B cell (primary cell): ENCODE measurements at regions not wholly inside any gene's neighbourhood (a gene's known extent, or its start where the extent isn't known, plus 50 kb on each side); places are given as distances from the start of the nearest gene placed in this dataset.

Source experiments
- ATAC-seq: fragments of 200-7000 bp; cut with Tn5 transposase; one replicate; pipeline ENCODE4 v1.10.0; 2021; ENCODE audit warnings: low read depth, mild to moderate bottlenecking, moderate number of reproducible peaks, moderate library complexity
- CTCF ChIA-PET: fragments of 350-600 bp; sonication (Branson Sonifier 250); formaldehyde crosslinking; loops from one replicate; lab custom pipeline; 2021; ENCODE audit warnings: antibody characterized with exemption, inconsistent platforms; lab: Charles Lee
- POLR2A ChIA-PET: fragments of 350-600 bp; sonication (Branson Sonifier 250); formaldehyde crosslinking; loops from one replicate; lab custom pipeline; 2021; ENCODE audit warnings: antibody characterized with exemption; lab: Charles Lee
- DNase-seq: peaks from one replicate; pipeline ENCODE4 v3.0.0; 2013
- H2AFZ ChIP-seq: 2 replicates; pipeline ENCODE4 v1.6.1; 2012; ENCODE audit warnings: mild to moderate bottlenecking, low read depth, low read length; ENCODE audit not compliant: insufficient read depth, poor library complexity, severe bottlenecking
- H3K27ac ChIP-seq, 2 donors: 1 replicate in 1 of 2; 2 replicates in 1 of 2; pipeline ENCODE4 v1.5.1; 2012 to 2013; ENCODE audit warnings: low read length in 2 of 2, mild to moderate bottlenecking in 2 of 2, moderate library complexity in 1 of 2
- H3K27me3 ChIP-seq, 4 experiments: fragments of 200-600 bp in 1 of 4; sonication (generic) in 1 of 4; replicated peaks in 1 of 4; 1 replicate in 2 of 4; 2 replicates in 2 of 4; pipeline versions ENCODE4 v1.6.1 to v1.7.0; 2013 to 2016; ENCODE audit warnings: low read length in 3 of 4, mild to moderate bottlenecking in 2 of 4, mixed read lengths in 1 of 4, moderate library complexity in 1 of 4; ENCODE audit not compliant: insufficient read depth in 4 of 4, control insufficient read depth in 3 of 4; ENCODE audit errors: control extremely low read depth in 1 of 4
- H3K36me3 ChIP-seq, 2 experiments: replicated peaks in 1 of 2; 1 replicate in 1 of 2; 2 replicates in 1 of 2; pipeline versions ENCODE4 v1.6.1 to v1.7.1; 2013; ENCODE audit warnings: low read length in 1 of 2; ENCODE audit not compliant: insufficient read depth in 2 of 2, control insufficient read depth in 1 of 2; ENCODE audit errors: control extremely low read depth in 1 of 2, extremely low read depth in 1 of 2
- H3K4me1 ChIP-seq, 2 donors: fragments of 200-600 bp in 1 of 2; sonication (generic) in 1 of 2; 1 replicate in 1 of 2; 2 replicates in 1 of 2; pipeline versions ENCODE4 v1.5.1 to v1.6.1; 2013 to 2017; ENCODE audit warnings: low read length in 2 of 2; ENCODE audit not compliant: control insufficient read depth in 2 of 2, insufficient read depth in 2 of 2
- H3K4me2 ChIP-seq: replicated peaks from 2 replicates; pipeline ENCODE3; 2012; ENCODE audit warnings: mild to moderate bottlenecking, low read depth, low read length; ENCODE audit not compliant: poor library complexity, severe bottlenecking
- H3K4me3 ChIP-seq, 5 experiments: fragments of 200-600 bp in 1 of 5; sonication (generic) in 1 of 5; 1 replicate in 3 of 5; 2 replicates in 2 of 5; pipeline versions ENCODE4 v1.5.1 to v1.7.0; 2011 to 2016; ENCODE audit warnings: low read length in 4 of 5, mild to moderate bottlenecking in 4 of 5, low read depth in 2 of 5, control low read depth in 1 of 5, moderate library complexity in 1 of 5; ENCODE audit not compliant: insufficient read depth in 1 of 5; ENCODE audit errors: control extremely low read depth in 1 of 5, extremely low read depth in 1 of 5
- H3K79me2 ChIP-seq: fragments of 200-600 bp; sonication (generic); one replicate; pipeline ENCODE4 v1.6.0; 2016; ENCODE audit warnings: low read length; ENCODE audit not compliant: control insufficient read depth, insufficient read depth
- H3K9ac ChIP-seq: fragments of 200-600 bp; sonication (generic); 2 replicates; pipeline ENCODE4 v1.6.1; 2017; ENCODE audit warnings: mild to moderate bottlenecking, low read length, moderate library complexity
- H3K9me3 ChIP-seq, 3 donors: one replicate each; pipeline versions ENCODE4 v1.6.1 to v1.7.1; 2013; ENCODE audit warnings: low read length in 2 of 3; ENCODE audit not compliant: control insufficient read depth in 2 of 3, insufficient read depth in 1 of 3; ENCODE audit errors: control extremely low read depth in 1 of 3
- H4K20me1 ChIP-seq: 2 replicates; pipeline ENCODE4 v1.6.0; 2012; ENCODE audit warnings: mild to moderate bottlenecking, low read length; ENCODE audit not compliant: insufficient read depth, control insufficient read depth, poor library complexity, severe bottlenecking
- H3K27ac Mint-ChIP-seq: one replicate; pipeline ENCODE4 v1.8.0; 2021; ENCODE audit warnings: mixed read lengths
- H3K27me3 Mint-ChIP-seq: one replicate; pipeline ENCODE4 v1.8.0; 2021; ENCODE audit warnings: mixed read lengths
- H3K4me1 Mint-ChIP-seq: one replicate; pipeline ENCODE4 v1.8.0; 2021; ENCODE audit warnings: mixed read lengths
- H3K4me3 Mint-ChIP-seq: one replicate; pipeline ENCODE4 v1.8.0; 2021; ENCODE audit warnings: mixed read lengths
- H3K9me3 Mint-ChIP-seq: one replicate; pipeline ENCODE4 v1.8.0; 2022; ENCODE audit warnings: mixed read lengths; ENCODE audit not compliant: insufficient read depth
- CTCF ChIP-seq: fragments of 200-600 bp; IDR thresholded peaks from one replicate; pipeline ENCODE4 v1.8.0; 2022; ENCODE audit warnings: antibody characterized with exemption, mild to moderate bottlenecking
- EZH2 ChIP-seq: IDR thresholded peaks from 2 replicates; pipeline ENCODE4 v1.6.1; 2012; ENCODE audit warnings: borderline replicate concordance, low read depth, mild to moderate bottlenecking, moderate library complexity, low read length; ENCODE audit not compliant: insufficient read depth, poor library complexity, severe bottlenecking
- whole genome bisulfite sequencing: methylation state at CpG from one replicate; pipeline ENCODE4 v1.1.5; 2013; ENCODE audit warnings: missing lambda C conversion rate; ENCODE audit not compliant: insufficient coverage; 5-methylcytosine and 5-hydroxymethylcytosine counted together
- intact Hi-C: fragments of 100-400 bp; cut with micrococcal nuclease; formaldehyde crosslinking; loops from one replicate; pipeline ENCODE4 v1.10.0; 2022

GRCh38 chr14:85263916-85264675 is 265.8 kb upstream of the FLRT2 start:
- peaks cover 10% of the 10 kb centered on the region for H3K9me3 Mint-ChIP-seq
- H3K4me3 Mint-ChIP-seq = no peak overlapping the region
- ChIA-PET POLR2A (no interaction called here), CTCF (no interaction called here)
- H3K4me1 Mint-ChIP-seq = no peaks in the 10 kb centered on the region
- Histone ChIP-seq H3K4me2 (no peak overlapping the region), H3K36me3 (no peaks in the 10 kb centered on the region), H2AFZ (no peak overlapping the region), H3K4me3 (no peak overlapping the region), H4K20me1 (no peaks in the 10 kb centered on the region), H3K27ac (no peak overlapping the region), H3K27me3 (no peaks in the 10 kb centered on the region), H3K4me1 (no peaks in the 10 kb centered on the region), H3K79me2 (no peaks in the 10 kb centered on the region), H3K9me3 (peaks cover 0 to 6% (median 0%) of the 10 kb centered on the region in 3 donors), H3K9ac (no peak overlapping the region)
- 100% methylated on average over 1 of the region's 4 CpGs for WGBS
- DNase-seq (no peak), ATAC-seq (no peak)
- H3K27ac Mint-ChIP-seq = no peak overlapping the region
- TF ChIP-seq CTCF (no peak), EZH2 (no peak)
- intact Hi-C loops = no loop called here
- H3K27me3 Mint-ChIP-seq = no peaks in the 10 kb centered on the region

- no peak overlapping the region for H3K4me3 ChIP-seq
These were observed 256.8 kb upstream of the FLRT2 start for GRCh38 chr14:85273099-85273677.

More at GRCh38 chr14:85273099-85273677, 256.8 kb upstream of the FLRT2 start:
- Mint-ChIP-seq H3K9me3 (no peaks in the 10 kb centered on the region), H3K27me3 (no peaks in the 10 kb centered on the region), H3K27ac (no peak overlapping the region), H3K4me3 (no peak overlapping the region), H3K4me1 (no peaks in the 10 kb centered on the region)
- Histone ChIP-seq H2AFZ (no peak overlapping the region), H3K79me2 (no peaks in the 10 kb centered on the region), H3K27ac (no peak overlapping the region), H3K4me1 (no peaks in the 10 kb centered on the region), H3K36me3 (no peaks in the 10 kb centered on the region), H3K9ac (no peak overlapping the region), H3K27me3 (no peaks in the 10 kb centered on the region), H4K20me1 (no peaks in the 10 kb centered on the region), H3K9me3 (no peaks in the 10 kb centered on the region), H3K4me2 (no peak overlapping the region)
- ChIA-PET POLR2A (no interaction called here), CTCF (no interaction called here)
- TF ChIP-seq EZH2 (no peak), CTCF (no peak)
- ATAC-seq (no peak), DNase-seq (no peak)
- no CpG with 5 or more reads among the region's 5 CpGs for WGBS
- intact Hi-C loops = no loop called here
